Keratinocyte (primary cell): ENCODE measurements at regions not wholly inside any gene's neighbourhood (a gene's known extent, or its start where the extent isn't known, plus 50 kb on each side); places are given as distances from the start of the nearest gene placed in this dataset.

ENCODE experiments used
- DNase-seq: peaks from one replicate; pipeline ENCODE4 v3.0.0-alpha.2; 2011; ENCODE audit warnings: low read depth, missing footprints, low spot score
- FAIRE-seq: peaks from 2 replicates; lab custom pipeline; 2011; peaks lifted over from hg19 to GRCh38; lab: Jason Lieb, UNC
- H2AFZ ChIP-seq: 2 replicates; pipeline ENCODE4 v1.6.0; 2012; ENCODE audit warnings: low read length, control low read depth, inconsistent platforms; ENCODE audit not compliant: control insufficient read depth
- H3K27ac ChIP-seq: 2 replicates; pipeline ENCODE4 v1.5.1; 2011; ENCODE audit warnings: low read length; ENCODE audit not compliant: control insufficient read depth, insufficient read depth
- H3K27me3 ChIP-seq: 3 replicates; pipeline ENCODE4 v1.6.0; 2011; ENCODE audit warnings: low read length; ENCODE audit not compliant: control insufficient read depth, insufficient read depth; ENCODE audit errors: extremely low read depth
- H3K36me3 ChIP-seq, 2 experiments: 2 replicates in 1 of 2; 3 replicates in 1 of 2; pipeline ENCODE4 v1.5.1; 2011; ENCODE audit warnings: low read length in 2 of 2, mild to moderate bottlenecking in 1 of 2; ENCODE audit not compliant: control insufficient read depth in 2 of 2, insufficient read depth in 2 of 2; ENCODE audit errors: extremely low read depth in 1 of 2
- H3K4me1 ChIP-seq: 3 replicates; pipeline ENCODE4 v1.5.1; 2011; ENCODE audit warnings: low read length; ENCODE audit not compliant: control insufficient read depth, insufficient read depth; ENCODE audit errors: extremely low read depth
- H3K4me2 ChIP-seq: 3 replicates; pipeline ENCODE4 v1.6.0; 2011; ENCODE audit warnings: low read depth, low read length; ENCODE audit not compliant: control insufficient read depth, insufficient read depth; ENCODE audit errors: extremely low read depth
- H3K4me3 ChIP-seq, 3 experiments: fragments of 200-600 bp in 1 of 3; sonication (generic) in 1 of 3; 2 replicates in 2 of 3; 3 replicates in 1 of 3; pipeline ENCODE4 v1.5.1; 2011 to 2016; ENCODE audit warnings: low read length in 3 of 3, mild to moderate bottlenecking in 3 of 3, control low read depth in 2 of 3, inconsistent platforms in 1 of 3, low read depth in 1 of 3, mixed read lengths in 1 of 3, mixed run types in 1 of 3, moderate library complexity in 1 of 3; ENCODE audit not compliant: control insufficient read depth in 2 of 3, insufficient read depth in 2 of 3; ENCODE audit errors: extremely low read depth in 1 of 3
- H3K79me2 ChIP-seq: 2 replicates; pipeline ENCODE4 v1.6.0; 2012; ENCODE audit warnings: low read length; ENCODE audit not compliant: control insufficient read depth, insufficient read depth
- H3K9ac ChIP-seq: 3 replicates; pipeline ENCODE4 v1.6.0; 2011; ENCODE audit warnings: low read length; ENCODE audit not compliant: control insufficient read depth, insufficient read depth; ENCODE audit errors: extremely low read depth
- H3K9me1 ChIP-seq: 3 replicates; pipeline ENCODE4 v1.6.0; 2011; ENCODE audit warnings: low read length; ENCODE audit not compliant: control insufficient read depth, insufficient read depth; ENCODE audit errors: extremely low read depth
- H3K9me3 ChIP-seq: 2 replicates; pipeline ENCODE4 v1.5.1; 2012; ENCODE audit warnings: low read depth, low read length; ENCODE audit not compliant: control insufficient read depth
- H4K20me1 ChIP-seq: 3 replicates; pipeline ENCODE4 v1.6.0; 2011; ENCODE audit warnings: low read length; ENCODE audit not compliant: control insufficient read depth, insufficient read depth; ENCODE audit errors: extremely low read depth
- CTCF ChIP-seq, 3 experiments: IDR thresholded peaks in 1 of 3; conservative IDR thresholded peaks in 1 of 3; optimal IDR thresholded peaks in 1 of 3; 2 replicates in 2 of 3; 3 replicates in 1 of 3; pipeline versions ENCODE3 to v1.5.1; 2011; ENCODE audit warnings: low read length in 3 of 3, mild to moderate bottlenecking in 3 of 3, moderate library complexity in 2 of 3, control low read depth in 1 of 3, inconsistent platforms in 1 of 3; ENCODE audit not compliant: insufficient read depth in 2 of 3; ENCODE audit errors: extremely low read depth in 1 of 3
- EZH2 ChIP-seq: IDR thresholded peaks from one replicate; pipeline ENCODE4 v1.6.1; 2012; ENCODE audit warnings: inconsistent platforms, mild to moderate bottlenecking, low read length, moderate library complexity
- dilution Hi-C: fragments of 300-500 bp; cut with MboI; formaldehyde crosslinking; loops from one replicate; pipeline ENCODE4 v1.7.0; 2020; ENCODE audit warnings: low sequenced_read_pairs; ENCODE audit not compliant: extremely low pct_ligation_motif_present

- peak overlapping the region; percentile 54 for H3K4me2 ChIP-seq
- TF ChIP-seq EZH2 (no peak), CTCF (optimal IDR thresholded peaks at IDR 0.05 in 1 of 3, IDR thresholded peaks at IDR 0.05 in 1 of 3, conservative IDR thresholded peaks at IDR 0.05 in 1 of 3; ENCODE audit: extremely low read depth in 1 of 3, insufficient read depth in 2 of 3, low read length in 3 of 3) (peak in 1 of 3 experiments; percentile 6)
- H3K36me3 ChIP-seq, result no peaks in the 10 kb centered on the region
- no peak overlapping the region for H3K9ac ChIP-seq
- H3K27ac ChIP-seq, result no peak overlapping the region
- H3K9me1 ChIP-seq, result no peaks in the 10 kb centered on the region
- H3K4me1 ChIP-seq, result peaks cover 13% of the 10 kb centered on the region
- dilution Hi-C loops, result no loop called here
- peak; percentile 26 for DNase-seq
- no peaks in the 10 kb centered on the region for H3K27me3 ChIP-seq
- FAIRE-seq, result peak; percentile 62
- H3K4me3 ChIP-seq, result no peak overlapping the region
- H3K9me3 ChIP-seq, result no peaks in the 10 kb centered on the region
- H3K79me2 ChIP-seq, result no peaks in the 10 kb centered on the region
- no peaks in the 10 kb centered on the region for H4K20me1 ChIP-seq
- no peak overlapping the region for H2AFZ ChIP-seq
These were observed 256.5 kb downstream of the SHQ1 start for GRCh38 chr3:72591522-72592421.

GRCh38 chr3:72590732-72591221, 257.5 kb downstream of the SHQ1 start:
- Histone ChIP-seq H2AFZ (no peak overlapping the region), H3K4me1 (peaks cover 13% of the 10 kb centered on the region), H3K79me2 (no peaks in the 10 kb centered on the region), H4K20me1 (no peaks in the 10 kb centered on the region), H3K9ac (no peak overlapping the region), H3K9me3 (no peaks in the 10 kb centered on the region), H3K4me3 (no peak overlapping the region), H3K36me3 (no peaks in the 10 kb centered on the region), H3K4me2 (no peak overlapping the region), H3K27me3 (no peaks in the 10 kb centered on the region), H3K9me1 (no peaks in the 10 kb centered on the region), H3K27ac (no peak overlapping the region)
- FAIRE-seq (no peak), DNase-seq (no peak)
- dilution Hi-C loops, result no loop called here
- TF ChIP-seq CTCF (optimal IDR thresholded peaks at IDR 0.05 in 1 of 3, IDR thresholded peaks at IDR 0.05 in 1 of 3, conservative IDR thresholded peaks at IDR 0.05 in 1 of 3; ENCODE audit: extremely low read depth in 1 of 3, insufficient read depth in 2 of 3, low read length in 3 of 3) (no peak), EZH2 (no peak)
